ENCODE measurements at regions not wholly inside any gene's neighbourhood (a gene's known extent, or its start where the extent isn't known, plus 50 kb on each side); places are given as distances from the start of the nearest gene placed in this dataset.

DNA sequence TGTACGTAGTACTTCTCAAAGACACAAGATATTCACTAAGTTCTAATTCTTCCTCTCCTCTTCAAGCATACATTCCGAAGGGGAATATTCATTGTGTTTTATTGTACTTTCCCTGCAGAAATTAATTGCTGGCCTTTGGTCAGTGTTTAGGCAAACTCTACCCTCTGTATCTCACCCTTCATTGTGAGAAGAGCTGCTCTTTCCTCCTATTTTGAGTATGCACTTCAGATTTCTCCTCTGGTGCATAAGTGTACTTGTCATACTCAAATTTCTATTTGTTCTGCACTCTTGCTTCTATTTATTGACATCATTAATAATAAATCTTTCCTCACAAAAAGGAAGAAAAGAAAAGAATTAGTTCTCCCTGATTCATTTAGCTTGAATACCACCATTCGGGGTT is 485.4 kb upstream of the SLC8A1 start:
- TF ChIP-seq, protein P1, sequence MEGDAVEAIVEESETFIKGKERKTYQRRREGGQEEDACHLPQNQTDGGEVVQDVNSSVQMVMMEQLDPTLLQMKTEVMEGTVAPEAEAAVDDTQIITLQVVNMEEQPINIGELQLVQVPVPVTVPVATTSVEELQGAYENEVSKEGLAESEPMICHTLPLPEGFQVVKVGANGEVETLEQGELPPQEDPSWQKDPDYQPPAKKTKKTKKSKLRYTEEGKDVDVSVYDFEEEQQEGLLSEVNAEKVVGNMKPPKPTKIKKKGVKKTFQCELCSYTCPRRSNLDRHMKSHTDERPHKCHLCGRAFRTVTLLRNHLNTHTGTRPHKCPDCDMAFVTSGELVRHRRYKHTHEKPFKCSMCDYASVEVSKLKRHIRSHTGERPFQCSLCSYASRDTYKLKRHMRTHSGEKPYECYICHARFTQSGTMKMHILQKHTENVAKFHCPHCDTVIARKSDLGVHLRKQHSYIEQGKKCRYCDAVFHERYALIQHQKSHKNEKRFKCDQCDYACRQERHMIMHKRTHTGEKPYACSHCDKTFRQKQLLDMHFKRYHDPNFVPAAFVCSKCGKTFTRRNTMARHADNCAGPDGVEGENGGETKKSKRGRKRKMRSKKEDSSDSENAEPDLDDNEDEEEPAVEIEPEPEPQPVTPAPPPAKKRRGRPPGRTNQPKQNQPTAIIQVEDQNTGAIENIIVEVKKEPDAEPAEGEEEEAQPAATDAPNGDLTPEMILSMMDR (conservative IDR thresholded peaks at IDR 0.05) = no peak
- TF ChIP-seq ZFX (IDR thresholded peaks at IDR 0.05) = no peak
